GM23338 (cell line): ENCODE measurements at regions not wholly inside any gene's neighbourhood (a gene's known extent, or its start where the extent isn't known, plus 50 kb on each side); places are given as distances from the start of the nearest gene placed in this dataset.

Experiments
- ATAC-seq: fragments of 200-7000 bp; cut with Tn5 transposase; 3 replicates; pipeline ENCODE4 v1.9.1; 2020
- DNase-seq: peaks from one replicate; pipeline ENCODE4 v3.0.0-alpha.2; 2015; ENCODE audit warnings: low spot score
- H2AFZ ChIP-seq: fragments of 200-600 bp; sonication (generic); 2 replicates; pipeline ENCODE4 v1.8.0; 2016; ENCODE audit warnings: antibody characterized with exemption, mild to moderate bottlenecking, moderate library complexity
- H3F3A ChIP-seq: fragments of 200-600 bp; sonication (generic); replicated peaks from 2 replicates; pipeline ENCODE4 v1.8.0; 2017; ENCODE audit warnings: antibody characterized with exemption, mixed run types, low read depth
- H3K27ac ChIP-seq: fragments of 200-600 bp; sonication (generic); 2 replicates; pipeline ENCODE4 v1.6.1; 2016; ENCODE audit warnings: low read depth
- H3K27me3 ChIP-seq: fragments of 200-600 bp; sonication (generic); 2 replicates; pipeline ENCODE4 v1.8.0; 2016; ENCODE audit warnings: mild to moderate bottlenecking, mixed run types, moderate library complexity; ENCODE audit not compliant: insufficient read depth
- H3K36me3 ChIP-seq: fragments of 200-600 bp; sonication (generic); 2 replicates; pipeline ENCODE4 v1.8.0; 2016; ENCODE audit warnings: mild to moderate bottlenecking; ENCODE audit not compliant: insufficient read depth
- H3K4me1 ChIP-seq: fragments of 200-600 bp; sonication (generic); 2 replicates; pipeline ENCODE4 v1.8.0; 2016; ENCODE audit warnings: mild to moderate bottlenecking, moderate library complexity; ENCODE audit not compliant: insufficient read depth
- H3K4me2 ChIP-seq: fragments of 200-600 bp; sonication (generic); 2 replicates; pipeline ENCODE4 v1.7.1; 2017; ENCODE audit warnings: mixed run types
- H3K4me3 ChIP-seq: fragments of 200-600 bp; sonication (generic); 2 replicates; pipeline ENCODE4 v1.6.1; 2016; ENCODE audit warnings: mixed run types
- H3K79me2 ChIP-seq: fragments of 200-600 bp; sonication (generic); replicated peaks from 2 replicates; pipeline ENCODE4 v1.8.0; 2017; ENCODE audit warnings: mild to moderate bottlenecking; ENCODE audit not compliant: insufficient read depth
- H3K9me2 ChIP-seq: fragments of 200-600 bp; sonication (generic); 2 replicates; pipeline ENCODE4 v1.8.0; 2017; ENCODE audit not compliant: insufficient read depth
- H4K20me1 ChIP-seq: fragments of 200-600 bp; sonication (generic); replicated peaks from 2 replicates; pipeline ENCODE4 v1.8.0; 2017; ENCODE audit warnings: mild to moderate bottlenecking; ENCODE audit not compliant: insufficient read depth
- H3K27ac Mint-ChIP-seq: 2 replicates; pipeline ENCODE4 v1.8.0; 2020; ENCODE audit warnings: inconsistent platforms, mild to moderate bottlenecking, moderate library complexity, mixed read lengths
- H3K27me3 Mint-ChIP-seq: 3 replicates; pipeline ENCODE4 v1.8.0; 2022; ENCODE audit warnings: low read depth, mild to moderate bottlenecking, moderate library complexity, mixed read lengths, inconsistent platforms; ENCODE audit not compliant: insufficient read depth, poor library complexity
- H3K36me3 Mint-ChIP-seq: 3 replicates; pipeline ENCODE4 v1.8.0; 2021; ENCODE audit warnings: low read depth, mild to moderate bottlenecking, inconsistent platforms, moderate library complexity, mixed read lengths
- H3K4me1 Mint-ChIP-seq: 3 replicates; pipeline ENCODE4 v1.8.0; 2020; ENCODE audit warnings: mild to moderate bottlenecking, inconsistent platforms, mixed read lengths
- H3K4me3 Mint-ChIP-seq: 3 replicates; pipeline ENCODE4 v1.8.0; 2021; ENCODE audit warnings: moderate library complexity, mild to moderate bottlenecking, inconsistent platforms, mixed read lengths
- H3K9me3 Mint-ChIP-seq: 3 replicates; pipeline ENCODE4 v1.8.0; 2020; ENCODE audit warnings: moderate library complexity, mild to moderate bottlenecking, inconsistent platforms, mixed read lengths
- CREB1 ChIP-seq: fragments of 250-450 bp; sonication (Bioruptor Pico); IDR thresholded peaks from 2 replicates; pipeline ENCODE4 v1.5.0; 2020; ENCODE audit warnings: low read depth, mild to moderate bottlenecking, moderate library complexity
- JUNB ChIP-seq: IDR thresholded peaks from one replicate; pipeline ENCODE4 v1.6.1; 2016; ENCODE audit warnings: antibody characterized with exemption; ENCODE audit not compliant: unreplicated experiment
- NANOG ChIP-seq: IDR thresholded peaks from 2 replicates; pipeline ENCODE4 v1.6.1; 2016; ENCODE audit warnings: antibody characterized with exemption, borderline replicate concordance
- STAT1 ChIP-seq: IDR thresholded peaks from one replicate; pipeline ENCODE4 v1.6.1; 2016; ENCODE audit warnings: antibody characterized with exemption; ENCODE audit not compliant: unreplicated experiment
- ZNF331 ChIP-seq: fragments of 250-450 bp; sonication (Bioruptor Pico); IDR thresholded peaks from 2 replicates; pipeline ENCODE4 v1.5.0; 2020; ENCODE audit warnings: low read depth, mild to moderate bottlenecking, moderate library complexity
- TF ChIP-seq, protein P1 (sequence below), 2 experiments: fragments of 200-600 bp in 1 of 2; sonication (generic) in 1 of 2; conservative IDR thresholded peaks; 2 replicates each; pipeline versions ENCODE4 v1.5.1 to v1.6.1; 2016 to 2017; ENCODE audit warnings: antibody characterized with exemption in 2 of 2, low read depth in 2 of 2, mild to moderate bottlenecking in 2 of 2, moderate library complexity in 1 of 2
- TF ChIP-seq, protein P2 (sequence below): IDR thresholded peaks from one replicate; pipeline ENCODE4 v1.6.1; 2018; ENCODE audit warnings: antibody characterized with exemption; ENCODE audit not compliant: unreplicated experiment

DNA sequence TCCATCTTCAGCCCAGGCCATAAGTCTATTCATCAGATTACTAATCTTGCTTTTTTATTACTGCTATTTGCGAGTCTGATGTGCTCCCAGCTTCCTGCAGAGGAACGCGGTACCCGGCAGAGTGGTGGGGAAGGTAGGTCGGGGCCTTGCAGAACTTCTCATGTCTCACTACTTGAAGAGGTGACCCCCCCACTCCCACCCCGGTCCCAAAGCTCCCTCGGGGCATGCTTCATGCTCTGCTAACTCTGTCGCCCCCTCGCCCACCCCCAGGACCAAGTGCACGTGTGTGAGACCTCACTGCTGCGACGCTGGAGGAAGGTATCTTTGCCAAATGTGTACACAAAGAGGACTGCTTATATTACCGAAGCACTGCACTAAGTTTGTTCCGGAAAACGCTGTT, 129.4 kb upstream of the RAB12 start:
- no peaks in the 10 kb centered on the region for H3K27me3 ChIP-seq
- H4K20me1 ChIP-seq, result no peaks in the 10 kb centered on the region
- no peaks in the 10 kb centered on the region for H3K36me3 ChIP-seq
- no peak for ATAC-seq
- Mint-ChIP-seq H3K4me3 (no peak overlapping the region), H3K27ac (no peak overlapping the region), H3K27me3 (peaks cover 8% of the 10 kb centered on the region), H3K36me3 (no peaks in the 10 kb centered on the region; the same call in 2 of the 3 replicates), H3K9me3 (no peaks in the 10 kb centered on the region; the same call in 1 of the 3 replicates), H3K4me1 (no peaks in the 10 kb centered on the region; the same call in 1 of the 3 replicates)
- no peak overlapping the region for H3K27ac ChIP-seq
- 0 out of 2 replicates have a peak overlapping the region, but pooled peaks have one; percentile 14 for H2AFZ ChIP-seq
- H3K79me2 ChIP-seq, result no peaks in the 10 kb centered on the region
- H3K4me2 ChIP-seq, result no peak overlapping the region
- TF ChIP-seq JUNB, result no peak
- TF ChIP-seq STAT1, result no peak
- no peak for TF ChIP-seq CREB1
- no peak for DNase-seq
- no peaks in the 10 kb centered on the region for H3K4me1 ChIP-seq
- no peaks in the 10 kb centered on the region for H3F3A ChIP-seq
- H3K9me2 ChIP-seq, result peaks cover 6% of the 10 kb centered on the region; the same call in 1 of the 2 replicates
- H3K4me3 ChIP-seq, result no peak overlapping the region

DNA sequence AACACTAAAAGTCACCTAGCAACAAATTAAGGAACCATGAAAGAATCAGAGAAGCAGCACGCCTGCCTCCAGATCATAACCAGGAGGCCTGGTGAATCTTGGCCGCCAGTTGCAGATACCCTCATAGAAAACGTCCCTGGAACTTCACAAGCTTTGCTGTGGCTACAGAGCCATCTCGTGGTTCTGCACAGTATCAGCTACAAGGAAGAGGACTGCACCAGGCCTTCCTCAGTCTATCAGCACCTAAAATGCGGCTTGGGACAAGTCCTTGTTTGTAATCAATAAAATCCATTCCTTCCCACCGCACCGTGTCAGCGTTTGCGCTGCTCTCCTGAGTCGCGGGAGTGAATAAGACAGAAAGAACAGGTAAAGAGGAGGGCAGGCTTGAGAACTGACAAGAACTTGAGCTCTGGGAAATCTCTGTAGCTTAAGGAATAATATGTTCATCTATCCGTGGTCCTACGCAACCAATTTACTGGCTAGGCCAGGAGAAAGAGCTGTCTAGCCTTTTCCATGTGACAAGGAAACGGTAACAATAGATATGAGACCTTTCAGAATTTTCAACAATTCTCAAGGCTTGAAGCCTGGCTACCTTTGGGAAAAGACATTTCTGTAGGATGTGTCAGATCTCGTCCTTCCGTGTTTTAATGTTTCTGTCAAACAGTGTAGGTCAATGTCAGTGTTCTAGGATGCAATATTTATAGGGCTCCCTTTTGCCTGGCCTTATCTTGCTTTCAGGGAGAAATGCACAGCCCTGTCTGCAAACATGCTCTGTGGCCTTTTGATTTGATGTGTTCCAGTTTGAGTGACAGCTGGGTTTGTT, 128.5 kb upstream of the RAB12 start:
- H3K27ac ChIP-seq, result no peak overlapping the region
- no peaks in the 10 kb centered on the region for H3K27me3 ChIP-seq
- no peaks in the 10 kb centered on the region for H3K4me1 ChIP-seq
- no peaks in the 10 kb centered on the region for H4K20me1 ChIP-seq
- no peak overlapping the region for H3K4me2 ChIP-seq
- no peaks in the 10 kb centered on the region for H3K36me3 ChIP-seq
- H3K79me2 ChIP-seq, result no peaks in the 10 kb centered on the region
- no peaks in the 10 kb centered on the region; the same call in 1 of the 3 replicates for H3K4me1 Mint-ChIP-seq
- H3K9me2 ChIP-seq, result 0 out of 2 replicates have a peak, but pooled peaks cover 5% of the 10 kb centered on the region
- peaks cover 8% of the 10 kb centered on the region for H3K27me3 Mint-ChIP-seq
- no peak overlapping the region for H3K4me3 Mint-ChIP-seq
- DNase-seq (peak; percentile 59), ATAC-seq (peak; percentile 78)
- no peak overlapping the region for H3K27ac Mint-ChIP-seq
- TF ChIP-seq, protein P1, sequence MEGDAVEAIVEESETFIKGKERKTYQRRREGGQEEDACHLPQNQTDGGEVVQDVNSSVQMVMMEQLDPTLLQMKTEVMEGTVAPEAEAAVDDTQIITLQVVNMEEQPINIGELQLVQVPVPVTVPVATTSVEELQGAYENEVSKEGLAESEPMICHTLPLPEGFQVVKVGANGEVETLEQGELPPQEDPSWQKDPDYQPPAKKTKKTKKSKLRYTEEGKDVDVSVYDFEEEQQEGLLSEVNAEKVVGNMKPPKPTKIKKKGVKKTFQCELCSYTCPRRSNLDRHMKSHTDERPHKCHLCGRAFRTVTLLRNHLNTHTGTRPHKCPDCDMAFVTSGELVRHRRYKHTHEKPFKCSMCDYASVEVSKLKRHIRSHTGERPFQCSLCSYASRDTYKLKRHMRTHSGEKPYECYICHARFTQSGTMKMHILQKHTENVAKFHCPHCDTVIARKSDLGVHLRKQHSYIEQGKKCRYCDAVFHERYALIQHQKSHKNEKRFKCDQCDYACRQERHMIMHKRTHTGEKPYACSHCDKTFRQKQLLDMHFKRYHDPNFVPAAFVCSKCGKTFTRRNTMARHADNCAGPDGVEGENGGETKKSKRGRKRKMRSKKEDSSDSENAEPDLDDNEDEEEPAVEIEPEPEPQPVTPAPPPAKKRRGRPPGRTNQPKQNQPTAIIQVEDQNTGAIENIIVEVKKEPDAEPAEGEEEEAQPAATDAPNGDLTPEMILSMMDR (conservative IDR thresholded peaks at IDR 0.05; ENCODE audit: low read depth in 2 of 2), result peak; percentile 38 to 66
- TF ChIP-seq NANOG, result no peak
- H3K36me3 Mint-ChIP-seq, result no peaks in the 10 kb centered on the region; the same call in 2 of the 3 replicates
- no peak overlapping the region for H3K4me3 ChIP-seq
- H3F3A ChIP-seq, result no peaks in the 10 kb centered on the region
- peak overlapping the region; percentile 64; the same call in 1 of the 2 replicates for H2AFZ ChIP-seq
- H3K9me3 Mint-ChIP-seq, result no peaks in the 10 kb centered on the region; the same call in 1 of the 3 replicates

DNA sequence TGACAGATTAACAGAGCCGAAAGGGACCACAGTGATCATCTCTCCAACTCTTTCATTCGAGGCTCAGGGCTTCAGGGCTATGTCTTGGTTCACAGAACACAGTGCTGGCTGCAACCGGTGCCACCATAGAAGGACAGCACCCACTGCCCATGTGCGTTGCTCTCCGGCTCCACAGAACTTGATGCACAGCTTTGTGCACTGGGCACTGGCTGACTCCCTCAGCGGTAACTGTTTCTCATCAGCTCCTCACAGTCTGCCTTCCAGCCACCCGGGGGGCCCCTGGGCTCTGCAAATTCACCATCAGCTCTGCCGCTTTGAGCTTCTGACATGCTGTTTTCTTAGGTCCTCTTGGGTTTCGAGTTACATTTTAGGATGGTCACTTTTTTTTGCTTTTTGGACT, 124.3 kb upstream of the RAB12 start:
- no peak overlapping the region for H3K4me3 ChIP-seq
- H3K9me2 ChIP-seq, result peaks cover 8% of the 10 kb centered on the region
- H3K36me3 ChIP-seq, result no peaks in the 10 kb centered on the region
- no peaks in the 10 kb centered on the region for H4K20me1 ChIP-seq
- no peaks in the 10 kb centered on the region for H3K36me3 Mint-ChIP-seq
- no peaks in the 10 kb centered on the region for H3F3A ChIP-seq
- H3K4me1 Mint-ChIP-seq, result no peaks in the 10 kb centered on the region
- H3K4me2 ChIP-seq, result no peak overlapping the region
- TF ChIP-seq, protein P2, sequence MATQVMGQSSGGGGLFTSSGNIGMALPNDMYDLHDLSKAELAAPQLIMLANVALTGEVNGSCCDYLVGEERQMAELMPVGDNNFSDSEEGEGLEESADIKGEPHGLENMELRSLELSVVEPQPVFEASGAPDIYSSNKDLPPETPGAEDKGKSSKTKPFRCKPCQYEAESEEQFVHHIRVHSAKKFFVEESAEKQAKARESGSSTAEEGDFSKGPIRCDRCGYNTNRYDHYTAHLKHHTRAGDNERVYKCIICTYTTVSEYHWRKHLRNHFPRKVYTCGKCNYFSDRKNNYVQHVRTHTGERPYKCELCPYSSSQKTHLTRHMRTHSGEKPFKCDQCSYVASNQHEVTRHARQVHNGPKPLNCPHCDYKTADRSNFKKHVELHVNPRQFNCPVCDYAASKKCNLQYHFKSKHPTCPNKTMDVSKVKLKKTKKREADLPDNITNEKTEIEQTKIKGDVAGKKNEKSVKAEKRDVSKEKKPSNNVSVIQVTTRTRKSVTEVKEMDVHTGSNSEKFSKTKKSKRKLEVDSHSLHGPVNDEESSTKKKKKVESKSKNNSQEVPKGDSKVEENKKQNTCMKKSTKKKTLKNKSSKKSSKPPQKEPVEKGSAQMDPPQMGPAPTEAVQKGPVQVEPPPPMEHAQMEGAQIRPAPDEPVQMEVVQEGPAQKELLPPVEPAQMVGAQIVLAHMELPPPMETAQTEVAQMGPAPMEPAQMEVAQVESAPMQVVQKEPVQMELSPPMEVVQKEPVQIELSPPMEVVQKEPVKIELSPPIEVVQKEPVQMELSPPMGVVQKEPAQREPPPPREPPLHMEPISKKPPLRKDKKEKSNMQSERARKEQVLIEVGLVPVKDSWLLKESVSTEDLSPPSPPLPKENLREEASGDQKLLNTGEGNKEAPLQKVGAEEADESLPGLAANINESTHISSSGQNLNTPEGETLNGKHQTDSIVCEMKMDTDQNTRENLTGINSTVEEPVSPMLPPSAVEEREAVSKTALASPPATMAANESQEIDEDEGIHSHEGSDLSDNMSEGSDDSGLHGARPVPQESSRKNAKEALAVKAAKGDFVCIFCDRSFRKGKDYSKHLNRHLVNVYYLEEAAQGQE, result no peak
- peak; percentile 57 for TF ChIP-seq ZNF331 (CRISPR knock-in tag)
- no peak overlapping the region for H3K4me3 Mint-ChIP-seq
- DNase-seq (no peak), ATAC-seq (no peak)
- H3K27me3 ChIP-seq, result no peaks in the 10 kb centered on the region
- no peak overlapping the region for H3K27ac ChIP-seq
- H3K27ac Mint-ChIP-seq, result no peak overlapping the region
- H2AFZ ChIP-seq, result no peak overlapping the region; the same call in 1 of the 2 replicates
- no peaks in the 10 kb centered on the region for H3K27me3 Mint-ChIP-seq
- no peaks in the 10 kb centered on the region for H3K79me2 ChIP-seq
- H3K4me1 ChIP-seq, result no peaks in the 10 kb centered on the region
- H3K9me3 Mint-ChIP-seq, result no peaks in the 10 kb centered on the region
